ENCODE measurements at regions not wholly inside any gene's neighbourhood (a gene's known extent, or its start where the extent isn't known, plus 50 kb on each side); places are given as distances from the start of the nearest gene placed in this dataset.

- TF ChIP-seq CTCF (IDR thresholded peaks at IDR 0.05; ENCODE audit: low read length), result no peak
- TF ChIP-seq EZH2 (IDR thresholded peaks at IDR 0.05; ENCODE audit: borderline replicate concordance, low read length), result no peak
Observed at GRCh38 chr12:83321971-83322370, 635.3 kb downstream of the TMTC2 start.
